HG03159 (cell line): ENCODE measurements at regions not wholly inside any gene's neighbourhood (a gene's known extent, or its start where the extent isn't known, plus 50 kb on each side); places are given as distances from the start of the nearest gene placed in this dataset.

Source experiments
- ATAC-seq: cut with Tn5 transposase; IDR thresholded peaks from one replicate; pipeline ENCODE4 v1.9.1; 2021; ENCODE audit warnings: mild to moderate bottlenecking, moderate library complexity; ENCODE audit not compliant: unreplicated experiment

GRCh38 chr14:62234849-62235248 is 472.6 kb downstream of the SNAPC1 start:
- no peak for ATAC-seq

GRCh38 chr14:62244221-62244620 is 482.0 kb downstream of the SNAPC1 start:
- no peak for ATAC-seq

DNA sequence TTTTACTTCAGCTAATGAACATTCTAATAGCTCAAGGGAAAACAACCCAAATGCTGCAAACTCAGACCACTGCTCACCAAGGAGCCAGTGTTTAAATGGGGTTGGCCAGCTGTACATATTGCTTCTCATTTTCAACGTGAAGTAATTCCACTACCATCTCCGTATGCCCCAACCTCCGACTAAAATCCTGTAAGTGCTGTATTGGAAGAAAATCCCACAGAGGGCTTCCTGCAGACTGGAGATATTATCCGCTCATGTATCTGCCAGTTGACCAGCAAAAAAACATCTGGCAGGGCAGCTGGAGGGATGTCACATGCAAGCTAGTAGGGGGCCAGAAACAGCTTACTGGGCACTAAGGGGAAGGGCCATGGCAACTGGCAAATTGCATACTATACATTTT is 485.0 kb downstream of the SNAPC1 start:
- no peak for ATAC-seq

DNA sequence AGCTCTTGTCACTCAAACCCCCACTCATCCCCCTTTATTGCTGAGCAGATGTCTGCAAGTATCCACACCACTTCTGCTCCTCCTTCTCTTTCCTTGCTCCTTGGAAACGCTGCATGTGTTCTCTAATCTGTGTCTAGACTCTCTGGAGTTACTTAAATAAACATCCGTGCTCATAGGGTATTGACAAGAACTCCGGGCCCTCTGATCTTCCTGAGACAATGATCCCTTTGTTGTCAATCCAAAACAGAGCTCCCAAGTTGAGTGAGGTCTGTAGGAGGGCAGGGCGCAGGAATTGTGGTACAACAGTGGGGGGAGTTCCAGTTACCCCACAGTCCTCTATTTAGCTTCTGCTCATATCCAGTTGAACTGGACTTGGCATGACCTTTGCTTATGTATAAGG is 489.0 kb downstream of the SNAPC1 start:
- no peak for ATAC-seq

DNA sequence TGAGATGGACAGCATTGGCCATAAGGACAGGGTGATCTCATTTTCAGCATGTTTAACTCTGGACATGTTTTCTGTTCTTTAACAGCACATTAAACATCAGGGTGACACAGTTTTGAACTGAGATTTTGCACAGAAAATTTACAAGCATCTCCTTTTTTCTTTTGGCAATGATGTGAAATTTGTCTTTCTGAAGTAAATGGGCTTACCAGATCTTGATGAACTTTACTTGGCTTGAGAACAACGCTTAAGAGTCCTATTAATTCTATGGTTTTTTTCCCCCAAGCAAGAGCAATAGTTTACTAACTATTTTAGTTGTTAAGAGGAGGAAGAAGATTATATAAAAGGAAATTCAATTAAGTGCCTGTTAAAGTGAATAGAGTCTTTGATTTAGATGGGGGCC is 491.0 kb downstream of the SNAPC1 start:
- ATAC-seq, result no peak

- no peak for ATAC-seq
These were observed 491.7 kb downstream of the SNAPC1 start for GRCh38 chr14:62253911-62254310.

- ATAC-seq, result no peak
These were observed 507.0 kb downstream of the SNAPC1 start for GRCh38 chr14:62269204-62269603.

DNA sequence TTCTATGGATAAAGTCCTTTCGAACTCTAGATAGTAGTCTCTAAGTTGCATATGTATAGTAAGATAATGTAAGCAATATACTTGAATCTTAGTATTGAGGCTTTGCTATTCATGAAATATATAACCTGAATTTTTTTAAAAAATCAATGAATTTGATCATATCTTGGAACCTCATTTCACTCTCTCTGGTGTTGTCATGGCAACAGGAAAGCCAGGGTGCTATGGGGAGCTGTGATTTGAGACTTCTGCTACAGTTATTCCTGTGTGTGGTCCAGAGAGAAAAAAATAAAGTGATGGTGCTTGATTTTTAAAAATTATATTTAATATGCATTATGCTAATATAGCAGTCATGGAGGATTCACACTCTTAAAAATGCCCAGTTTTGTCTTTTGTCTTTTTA is 508.0 kb downstream of the SNAPC1 start:
- ATAC-seq, result no peak

- ATAC-seq, result no peak
These were observed 518.1 kb downstream of the SNAPC1 start for GRCh38 chr14:62280366-62280765.

DNA sequence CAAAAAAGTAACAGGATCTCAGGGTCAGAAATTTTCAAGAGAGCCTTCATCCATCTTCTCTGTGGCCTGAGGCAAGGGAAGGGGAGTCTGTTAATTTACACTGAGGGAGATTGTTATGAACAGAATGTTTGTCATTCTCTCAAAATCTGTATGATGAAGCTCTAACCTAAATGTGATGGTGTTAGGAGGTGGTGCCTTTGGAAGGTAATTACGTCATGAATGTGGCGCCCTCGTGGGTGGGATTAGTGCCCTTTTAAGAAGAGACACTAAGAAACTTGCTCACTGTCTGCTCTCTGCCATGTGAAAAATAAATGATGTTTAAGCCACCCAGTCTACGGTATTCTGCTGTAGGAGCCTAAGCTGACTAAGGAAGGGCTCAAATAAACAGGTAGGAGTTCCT is 521.6 kb downstream of the SNAPC1 start:
- ATAC-seq, result no peak

DNA sequence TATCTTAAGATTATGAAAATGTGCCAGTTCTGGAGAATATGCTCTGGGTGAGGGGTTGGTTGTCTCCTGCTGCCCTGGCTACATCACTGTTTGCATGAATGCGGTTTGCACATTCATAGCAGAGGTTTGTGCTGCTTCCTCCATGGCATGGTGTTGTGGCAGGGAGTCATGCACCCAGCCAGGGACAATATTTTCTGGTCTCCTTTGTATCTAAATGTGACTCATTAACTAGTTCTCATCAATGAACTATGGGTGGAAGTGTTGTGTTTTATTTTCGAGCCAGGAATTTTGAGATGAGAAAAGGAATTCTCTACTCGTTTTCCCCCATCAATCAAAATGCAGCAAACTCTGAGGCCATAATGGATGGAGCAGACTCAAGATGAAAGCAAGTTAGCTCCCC is 527.3 kb downstream of the SNAPC1 start:
- no peak for ATAC-seq

DNA sequence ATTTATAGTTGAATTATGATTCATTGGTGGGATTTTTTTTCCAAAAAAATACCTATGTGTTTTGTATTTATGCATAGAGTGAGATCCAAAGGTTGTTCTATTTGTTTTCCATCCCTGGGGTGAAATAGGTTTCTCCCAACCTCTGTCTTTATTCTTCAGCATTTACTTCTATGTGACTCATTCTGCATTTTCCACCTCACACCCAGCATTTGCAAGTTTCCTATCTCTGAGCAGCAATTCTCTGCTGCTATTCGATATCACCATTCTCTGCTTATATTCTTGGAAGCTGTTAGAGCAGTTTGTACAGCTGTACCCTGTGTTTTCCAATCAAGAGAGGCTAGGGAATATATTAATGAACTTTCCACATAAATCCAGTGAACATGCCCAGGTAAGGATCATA is 538.9 kb downstream of the SNAPC1 start:
- no peak for ATAC-seq

DNA sequence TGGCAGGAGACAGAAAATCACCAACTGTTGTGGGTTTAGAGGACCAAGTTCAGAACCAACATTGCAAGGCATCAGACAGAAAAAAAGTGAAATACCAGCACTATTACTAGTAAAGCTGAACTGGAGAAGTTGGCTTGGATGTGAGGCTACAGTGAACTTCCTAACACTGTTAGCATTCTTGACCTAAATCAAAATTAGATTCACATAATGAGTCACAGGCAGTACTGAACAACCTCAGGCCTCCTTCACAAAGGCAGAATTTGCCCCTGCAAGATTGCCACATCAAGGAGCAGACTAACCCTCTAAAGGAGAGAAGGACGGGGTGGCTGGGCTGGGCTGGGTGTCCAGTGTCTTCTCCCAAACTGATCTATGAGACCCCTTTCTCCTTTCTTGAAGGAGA is 539.7 kb downstream of the SNAPC1 start:
- no peak for ATAC-seq

DNA sequence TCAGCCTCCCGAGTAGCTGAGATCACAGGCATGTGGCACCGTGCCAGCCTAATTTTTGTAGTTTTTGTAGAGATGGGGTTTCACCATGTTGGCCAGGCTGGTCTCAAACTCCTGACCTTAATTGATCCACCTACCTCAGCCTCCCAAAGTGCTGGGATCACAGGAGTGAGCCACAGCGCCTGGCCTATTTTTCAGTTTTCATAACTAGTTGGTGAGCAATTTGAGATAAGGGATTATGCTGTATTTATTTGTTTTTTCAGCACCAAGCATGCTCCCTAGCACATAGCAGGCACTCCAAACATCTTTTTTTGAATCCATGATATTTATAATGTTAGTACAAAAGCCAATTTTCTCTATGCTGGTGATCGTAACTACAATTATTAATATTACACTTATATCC is 541.2 kb downstream of the SNAPC1 start:
- no peak for ATAC-seq

DNA sequence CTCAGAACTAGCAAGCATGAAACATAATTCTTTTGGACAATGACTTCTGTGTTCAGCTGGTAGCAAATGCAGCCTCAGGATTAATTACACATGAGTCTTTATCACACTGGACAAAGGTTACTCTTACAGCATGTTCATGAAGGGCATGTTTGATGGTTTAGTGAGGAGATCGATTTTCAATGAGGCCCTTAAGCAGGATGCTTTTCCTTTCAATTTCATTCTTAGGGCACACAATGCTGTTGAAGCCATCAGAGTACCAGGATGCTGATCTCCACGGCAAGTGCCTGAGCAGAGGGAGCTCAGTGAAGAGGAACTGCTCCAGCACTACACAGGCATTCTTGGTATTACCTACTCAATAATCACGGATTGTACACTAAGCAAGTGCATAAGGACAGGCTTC is 542.0 kb downstream of the SNAPC1 start:
- no peak for ATAC-seq

GRCh38 chr14:62307844-62308243 is 545.6 kb downstream of the SNAPC1 start:
- ATAC-seq, result no peak

DNA sequence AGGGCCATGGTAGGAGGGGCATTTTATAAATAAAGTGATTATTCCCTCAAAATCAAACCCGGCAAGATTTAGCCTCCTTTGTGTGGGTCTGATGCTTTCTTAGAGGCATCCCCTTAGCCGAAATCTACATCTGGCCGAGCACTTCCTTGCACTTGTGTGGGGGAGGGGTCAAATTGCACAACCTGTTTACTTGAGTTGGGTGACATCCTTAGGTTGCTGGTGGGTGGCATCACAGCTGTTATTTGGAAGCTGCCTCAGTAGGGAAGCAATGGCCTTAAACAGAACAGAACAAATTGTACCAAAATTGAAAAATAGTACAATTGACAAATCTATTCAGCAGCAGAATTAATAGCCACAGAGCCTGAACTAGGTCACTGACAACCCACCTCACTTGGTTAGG is 546.1 kb downstream of the SNAPC1 start:
- ATAC-seq, result no peak

DNA sequence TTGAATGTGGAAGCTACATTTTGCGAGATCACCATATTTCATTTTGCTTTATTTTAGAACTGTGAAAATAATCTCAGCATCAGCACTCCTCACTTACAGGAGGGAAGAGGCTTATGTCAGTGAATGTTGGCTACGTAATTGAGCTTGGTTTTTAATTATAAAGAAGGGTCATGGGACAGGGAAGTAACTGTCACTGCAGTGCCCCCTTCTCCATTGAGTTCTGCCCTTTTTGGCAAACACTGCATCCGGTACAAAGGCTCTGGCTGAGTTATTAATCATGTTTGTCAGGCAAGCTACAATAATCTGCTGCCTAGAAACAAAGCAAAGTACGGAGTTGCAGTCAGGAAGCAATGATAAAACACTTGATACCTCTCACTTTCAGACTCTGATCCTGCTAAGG is 546.7 kb downstream of the SNAPC1 start:
- ATAC-seq, result no peak

GRCh38 chr14:62313212-62313611 is 551.0 kb downstream of the SNAPC1 start:
- no peak for ATAC-seq

GRCh38 chr14:62314221-62314620 is 552.0 kb downstream of the SNAPC1 start:
- ATAC-seq, result no peak

- ATAC-seq, result no peak
These were observed 552.7 kb downstream of the SNAPC1 start for GRCh38 chr14:62314871-62315270.

GRCh38 chr14:62315631-62316030 is 553.4 kb downstream of the SNAPC1 start:
- no peak for ATAC-seq

DNA sequence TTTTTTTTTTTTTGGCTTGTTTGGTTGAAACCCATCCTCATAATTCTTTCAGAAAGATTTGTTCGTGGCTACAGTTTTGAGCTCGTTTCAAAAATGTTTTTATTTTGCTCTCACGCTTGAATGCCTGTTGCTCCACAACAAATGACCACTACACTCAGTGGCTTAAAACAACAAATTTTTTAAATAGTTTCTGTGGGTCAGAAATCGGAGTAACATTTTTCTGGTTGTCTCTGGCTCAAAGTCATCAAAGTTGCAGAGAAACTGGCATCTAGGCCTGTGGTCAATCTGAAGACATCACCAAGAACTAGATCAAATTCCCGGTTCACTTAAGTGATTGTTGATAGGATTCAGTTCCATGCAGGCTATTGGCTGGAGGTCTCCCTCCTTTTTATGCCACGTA is 560.0 kb downstream of the SNAPC1 start:
- no peak for ATAC-seq

GRCh38 chr14:62329427-62329826 is 567.2 kb downstream of the SNAPC1 start:
- no peak for ATAC-seq
